Hematopoietic multipotent progenitor cell treated with erythropoietin and hydrocortisone succinate and interleukin-3 and kit ligand, for 17 days (in vitro differentiated cells): ENCODE measurements at regions not wholly inside any gene's neighbourhood (a gene's known extent, or its start where the extent isn't known, plus 50 kb on each side); places are given as distances from the start of the nearest gene placed in this dataset.
"Not testable (repeated sequence)": the region's sequence is repeated elsewhere in the genome, so short reads cannot be mapped to it uniquely, and the experiment has no call there.

ENCODE experiments used
- DNase-seq: peaks from one replicate; pipeline ENCODE4 v3.0.0-alpha.2; 2015; ENCODE audit warnings: low spot score

GRCh38 chr14:105890474-105891220, 364.3 kb downstream of the TMEM121 start:
- DNase-seq = no peak

GRCh38 chr14:105891221-105891602, 364.8 kb downstream of the TMEM121 start:
- DNase-seq = no peak

- no peak for DNase-seq
Measured at GRCh38 chr14:105891631-105892452, 365.5 kb downstream of the TMEM121 start.

- DNase-seq = not testable (repeated sequence)
Measured at GRCh38 chr14:105892453-105893441, 366.4 kb downstream of the TMEM121 start.

- DNase-seq = not testable (repeated sequence)
Measured at GRCh38 chr14:105893686-105894085, 367.3 kb downstream of the TMEM121 start.

GRCh38 chr14:105894125-105894977, 368.0 kb downstream of the TMEM121 start:
- no peak for DNase-seq

- no peak for DNase-seq
Measured at GRCh38 chr14:105894978-105895881, 368.8 kb downstream of the TMEM121 start.

GRCh38 chr14:105896206-105896605, 369.8 kb downstream of the TMEM121 start:
- not testable (repeated sequence) for DNase-seq

GRCh38 chr14:105896961-105897724, 370.8 kb downstream of the TMEM121 start:
- not testable (repeated sequence) for DNase-seq

GRCh38 chr14:105897725-105898113, 371.3 kb downstream of the TMEM121 start:
- DNase-seq = no peak

- DNase-seq = no peak
Measured at GRCh38 chr14:105898482-105899010, 372.2 kb downstream of the TMEM121 start.

GRCh38 chr14:105899071-105899641, 372.8 kb downstream of the TMEM121 start:
- no peak for DNase-seq

GRCh38 chr14:105899657-105900397, 373.4 kb downstream of the TMEM121 start:
- DNase-seq = no peak

GRCh38 chr14:105900398-105901160, 374.2 kb downstream of the TMEM121 start:
- no peak for DNase-seq

- no peak for DNase-seq
Measured at GRCh38 chr14:105901226-105901625, 374.8 kb downstream of the TMEM121 start.

GRCh38 chr14:105902131-105902898, 375.9 kb downstream of the TMEM121 start:
- no peak for DNase-seq

- DNase-seq = not testable (repeated sequence)
Measured at GRCh38 chr14:105902899-105903165, 376.4 kb downstream of the TMEM121 start.
